ENCODE measurements at regions not wholly inside any gene's neighbourhood (a gene's known extent, or its start where the extent isn't known, plus 50 kb on each side); places are given as distances from the start of the nearest gene placed in this dataset.
"Not testable (repeated sequence)": the region's sequence is repeated elsewhere in the genome, so short reads cannot be mapped to it uniquely, and the experiment has no call there.

GRCh38 chr7:42720012-42720411 lies 191.9 kb downstream of the C7orf25 start:
- Histone ChIP-seq H3K36me3 (no peaks in the 10 kb centered on the region), H3K27me3 (no peaks in the 10 kb centered on the region), H3K9me3 (no peaks in the 10 kb centered on the region), H3K4me1 (no peaks in the 10 kb centered on the region), H3K27ac (no peak overlapping the region), H3K4me3 (no peak overlapping the region)
- no peak for TF ChIP-seq POLR2A (IDR thresholded peaks at IDR 0.05)
- no peak for TF ChIP-seq EP300 (IDR thresholded peaks at IDR 0.05)
- no peak for ATAC-seq

GRCh38 chr7:42718466-42718865 lies 193.4 kb downstream of the C7orf25 start:
- H3K4me1 ChIP-seq, ATAC-seq, H3K9me3 ChIP-seq, H3K36me3 ChIP-seq, H3K27ac ChIP-seq, H3K4me3 ChIP-seq, H3K27me3 ChIP-seq: not testable (repeated sequence)
- 100% methylated on average over 1 to 2 of the region's 2 CpGs for WGBS, 2 donors (ENCODE audit: low coverage in 1 of 2)

- TF ChIP-seq POLR2AphosphoS5 (IDR thresholded peaks at IDR 0.05) (no peak), EP300 (IDR thresholded peaks at IDR 0.05) (no peak), CTCF (IDR thresholded peaks at IDR 0.05) (no peak), POLR2A (IDR thresholded peaks at IDR 0.05) (no peak)
- no peak overlapping the region for H3K27ac ChIP-seq
- 70 to 80% methylated on average over 2 of the region's 2 CpGs for WGBS, 2 donors (ENCODE audit: low coverage in 1 of 2)
- H3K9me3 ChIP-seq = peaks cover 0 to 15% (median 0%) of the 10 kb centered on the region in 3 donors
- H3K4me1 ChIP-seq = no peaks in the 10 kb centered on the region
- no peak for ATAC-seq
- H3K4me3 ChIP-seq = no peak overlapping the region
- H3K36me3 ChIP-seq = no peaks in the 10 kb centered on the region
- no peaks in the 10 kb centered on the region for H3K27me3 ChIP-seq
Observed at GRCh38 chr7:42714356-42714755, 197.5 kb downstream of the C7orf25 start.

- Histone ChIP-seq H3K4me1 (no peaks in the 10 kb centered on the region), H3K36me3 (no peaks in the 10 kb centered on the region), H3K27me3 (no peaks in the 10 kb centered on the region), H3K27ac (no peak overlapping the region), H3K9me3 (peaks cover 0 to 15% (median 0%) of the 10 kb centered on the region in 3 donors), H3K4me3 (no peak overlapping the region)
- whole genome bisulfite sequencing, 2 donors (ENCODE audit: low coverage in 1 of 2) = 81 to 83% methylated on average over 3 of the region's 3 CpGs
- TF ChIP-seq POLR2A (IDR thresholded peaks at IDR 0.05) (no peak), POLR2AphosphoS5 (IDR thresholded peaks at IDR 0.05) (no peak), EP300 (IDR thresholded peaks at IDR 0.05) (no peak), CTCF (IDR thresholded peaks at IDR 0.05) (no peak)
- ATAC-seq = no peak
Observed at GRCh38 chr7:42709284-42709683, 202.6 kb downstream of the C7orf25 start.

- TF ChIP-seq POLR2AphosphoS5 (IDR thresholded peaks at IDR 0.05) (no peak), EP300 (IDR thresholded peaks at IDR 0.05) (no peak), CTCF (IDR thresholded peaks at IDR 0.05) (no peak), POLR2A (IDR thresholded peaks at IDR 0.05) (no peak)
- H3K4me1 ChIP-seq = peaks cover 0 to 23% (median 5%) of the 10 kb centered on the region in 3 donors
- H3K27me3 ChIP-seq = no peaks in the 10 kb centered on the region
- ATAC-seq = no peak
- H3K27ac ChIP-seq = no peak overlapping the region
- no peaks in the 10 kb centered on the region for H3K9me3 ChIP-seq
- H3K36me3 ChIP-seq = no peaks in the 10 kb centered on the region
- 94% methylated on average over 2 of the region's 2 CpGs; no CpG with 5 or more reads in 1 of the 2 donors for WGBS, 2 donors (ENCODE audit: low coverage in 1 of 2)
- H3K4me3 ChIP-seq = no peak overlapping the region
Observed at GRCh38 chr7:42704710-42705109, 207.2 kb downstream of the C7orf25 start.

GRCh38 chr7:42702647-42703046 lies 209.2 kb downstream of the C7orf25 start:
- no peak for ATAC-seq
- Histone ChIP-seq H3K27me3 (no peaks in the 10 kb centered on the region), H3K4me3 (no peak overlapping the region), H3K36me3 (no peaks in the 10 kb centered on the region), H3K4me1 (peaks cover 0 to 36% (median 9%) of the 10 kb centered on the region in 3 donors), H3K9me3 (no peaks in the 10 kb centered on the region), H3K27ac (no peak overlapping the region)
- 0 to 50% methylated on average over 1 of the region's 1 CpG for WGBS, 2 donors (ENCODE audit: low coverage in 1 of 2)
- TF ChIP-seq CTCF (IDR thresholded peaks at IDR 0.05) = no peak
- no peak for TF ChIP-seq POLR2AphosphoS5 (IDR thresholded peaks at IDR 0.05)
- no peak for TF ChIP-seq EP300 (IDR thresholded peaks at IDR 0.05)
- TF ChIP-seq POLR2A (IDR thresholded peaks at IDR 0.05) = no peak

All from gastroesophageal sphincter (tissue), 4 donors.